B cell (primary cell): ENCODE measurements at regions not wholly inside any gene's neighbourhood (a gene's known extent, or its start where the extent isn't known, plus 50 kb on each side); places are given as distances from the start of the nearest gene placed in this dataset.

ENCODE experiments used
- ATAC-seq: fragments of 200-7000 bp; cut with Tn5 transposase; one replicate; pipeline ENCODE4 v1.10.0; 2021; ENCODE audit warnings: low read depth, mild to moderate bottlenecking, moderate number of reproducible peaks, moderate library complexity
- CTCF ChIA-PET: fragments of 350-600 bp; sonication (Branson Sonifier 250); formaldehyde crosslinking; loops from one replicate; lab custom pipeline; 2021; ENCODE audit warnings: antibody characterized with exemption, inconsistent platforms; lab: Charles Lee
- POLR2A ChIA-PET: fragments of 350-600 bp; sonication (Branson Sonifier 250); formaldehyde crosslinking; loops from one replicate; lab custom pipeline; 2021; ENCODE audit warnings: antibody characterized with exemption; lab: Charles Lee
- DNase-seq: peaks from one replicate; pipeline ENCODE4 v3.0.0; 2013
- H2AFZ ChIP-seq: 2 replicates; pipeline ENCODE4 v1.6.1; 2012; ENCODE audit warnings: mild to moderate bottlenecking, low read depth, low read length; ENCODE audit not compliant: insufficient read depth, poor library complexity, severe bottlenecking
- H3K27ac ChIP-seq, 2 donors: 1 replicate in 1 of 2; 2 replicates in 1 of 2; pipeline ENCODE4 v1.5.1; 2012 to 2013; ENCODE audit warnings: low read length in 2 of 2, mild to moderate bottlenecking in 2 of 2, moderate library complexity in 1 of 2
- H3K27me3 ChIP-seq, 4 experiments: fragments of 200-600 bp in 1 of 4; sonication (generic) in 1 of 4; replicated peaks in 1 of 4; 1 replicate in 2 of 4; 2 replicates in 2 of 4; pipeline versions ENCODE4 v1.6.1 to v1.7.0; 2013 to 2016; ENCODE audit warnings: low read length in 3 of 4, mild to moderate bottlenecking in 2 of 4, mixed read lengths in 1 of 4, moderate library complexity in 1 of 4; ENCODE audit not compliant: insufficient read depth in 4 of 4, control insufficient read depth in 3 of 4; ENCODE audit errors: control extremely low read depth in 1 of 4
- H3K36me3 ChIP-seq, 2 experiments: replicated peaks in 1 of 2; 1 replicate in 1 of 2; 2 replicates in 1 of 2; pipeline versions ENCODE4 v1.6.1 to v1.7.1; 2013; ENCODE audit warnings: low read length in 1 of 2; ENCODE audit not compliant: insufficient read depth in 2 of 2, control insufficient read depth in 1 of 2; ENCODE audit errors: control extremely low read depth in 1 of 2, extremely low read depth in 1 of 2
- H3K4me1 ChIP-seq, 2 donors: fragments of 200-600 bp in 1 of 2; sonication (generic) in 1 of 2; 1 replicate in 1 of 2; 2 replicates in 1 of 2; pipeline versions ENCODE4 v1.5.1 to v1.6.1; 2013 to 2017; ENCODE audit warnings: low read length in 2 of 2; ENCODE audit not compliant: control insufficient read depth in 2 of 2, insufficient read depth in 2 of 2
- H3K4me2 ChIP-seq: replicated peaks from 2 replicates; pipeline ENCODE3; 2012; ENCODE audit warnings: mild to moderate bottlenecking, low read depth, low read length; ENCODE audit not compliant: poor library complexity, severe bottlenecking
- H3K4me3 ChIP-seq, 5 experiments: fragments of 200-600 bp in 1 of 5; sonication (generic) in 1 of 5; 1 replicate in 3 of 5; 2 replicates in 2 of 5; pipeline versions ENCODE4 v1.5.1 to v1.7.0; 2011 to 2016; ENCODE audit warnings: low read length in 4 of 5, mild to moderate bottlenecking in 4 of 5, low read depth in 2 of 5, control low read depth in 1 of 5, moderate library complexity in 1 of 5; ENCODE audit not compliant: insufficient read depth in 1 of 5; ENCODE audit errors: control extremely low read depth in 1 of 5, extremely low read depth in 1 of 5
- H3K79me2 ChIP-seq: fragments of 200-600 bp; sonication (generic); one replicate; pipeline ENCODE4 v1.6.0; 2016; ENCODE audit warnings: low read length; ENCODE audit not compliant: control insufficient read depth, insufficient read depth
- H3K9ac ChIP-seq: fragments of 200-600 bp; sonication (generic); 2 replicates; pipeline ENCODE4 v1.6.1; 2017; ENCODE audit warnings: mild to moderate bottlenecking, low read length, moderate library complexity
- H3K9me3 ChIP-seq, 3 donors: one replicate each; pipeline versions ENCODE4 v1.6.1 to v1.7.1; 2013; ENCODE audit warnings: low read length in 2 of 3; ENCODE audit not compliant: control insufficient read depth in 2 of 3, insufficient read depth in 1 of 3; ENCODE audit errors: control extremely low read depth in 1 of 3
- H4K20me1 ChIP-seq: 2 replicates; pipeline ENCODE4 v1.6.0; 2012; ENCODE audit warnings: mild to moderate bottlenecking, low read length; ENCODE audit not compliant: insufficient read depth, control insufficient read depth, poor library complexity, severe bottlenecking
- H3K27ac Mint-ChIP-seq: one replicate; pipeline ENCODE4 v1.8.0; 2021; ENCODE audit warnings: mixed read lengths
- H3K27me3 Mint-ChIP-seq: one replicate; pipeline ENCODE4 v1.8.0; 2021; ENCODE audit warnings: mixed read lengths
- H3K4me1 Mint-ChIP-seq: one replicate; pipeline ENCODE4 v1.8.0; 2021; ENCODE audit warnings: mixed read lengths
- H3K4me3 Mint-ChIP-seq: one replicate; pipeline ENCODE4 v1.8.0; 2021; ENCODE audit warnings: mixed read lengths
- H3K9me3 Mint-ChIP-seq: one replicate; pipeline ENCODE4 v1.8.0; 2022; ENCODE audit warnings: mixed read lengths; ENCODE audit not compliant: insufficient read depth
- EZH2 ChIP-seq: IDR thresholded peaks from 2 replicates; pipeline ENCODE4 v1.6.1; 2012; ENCODE audit warnings: borderline replicate concordance, low read depth, mild to moderate bottlenecking, moderate library complexity, low read length; ENCODE audit not compliant: insufficient read depth, poor library complexity, severe bottlenecking
- WGBS: methylation state at CpG from one replicate; pipeline ENCODE4 v1.1.5; 2013; ENCODE audit warnings: missing lambda C conversion rate; ENCODE audit not compliant: insufficient coverage; 5-methylcytosine and 5-hydroxymethylcytosine counted together
- intact Hi-C: fragments of 100-400 bp; cut with micrococcal nuclease; formaldehyde crosslinking; loops from one replicate; pipeline ENCODE4 v1.10.0; 2022
- TF ChIP-seq, protein P1 (sequence below): fragments of 200-600 bp; IDR thresholded peaks from one replicate; pipeline ENCODE4 v1.8.0; 2022; ENCODE audit warnings: antibody characterized with exemption, mild to moderate bottlenecking

DNA sequence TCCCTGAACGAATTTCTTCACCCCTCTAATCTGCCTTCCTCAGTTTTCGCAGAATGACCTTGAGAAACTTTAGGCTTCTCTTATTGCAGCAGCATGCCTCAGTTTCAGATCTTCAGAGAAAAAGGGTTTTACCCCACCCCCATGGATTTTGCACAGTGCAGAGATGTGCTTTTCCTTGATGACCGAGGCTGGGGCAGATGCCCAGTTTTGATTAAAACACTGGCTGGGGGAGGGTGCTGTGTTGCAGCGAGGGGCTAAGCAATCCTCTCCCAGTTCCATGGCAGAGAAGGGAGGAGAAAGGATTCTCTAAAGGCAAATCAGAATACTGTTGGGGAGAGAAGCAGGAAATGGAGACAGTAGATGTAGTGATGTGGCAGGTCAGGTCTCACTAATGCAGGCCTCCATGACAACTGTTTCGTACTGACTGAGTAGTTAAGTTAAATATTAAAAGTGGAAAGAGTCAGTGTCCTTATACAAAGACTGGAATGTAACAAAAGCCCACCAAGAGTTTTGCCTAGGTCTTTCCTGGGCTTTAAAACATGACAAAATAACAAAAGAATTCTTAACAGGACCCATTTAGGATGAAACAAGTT, 50.8 kb upstream of the PDZD8 start:
- Histone ChIP-seq H2AFZ (no peak overlapping the region), H4K20me1 (no peaks in the 10 kb centered on the region), H3K4me3 (no peak overlapping the region), H3K27me3 (no peaks in the 10 kb centered on the region), H3K4me2 (no peak overlapping the region), H3K27ac (no peak overlapping the region), H3K79me2 (no peaks in the 10 kb centered on the region), H3K9me3 (peaks cover 0 to 1% (median 0%) of the 10 kb centered on the region in 3 donors), H3K4me1 (no peaks in the 10 kb centered on the region), H3K36me3 (no peaks in the 10 kb centered on the region), H3K9ac (no peak overlapping the region)
- intact Hi-C loops: no loop called here
- Mint-ChIP-seq H3K4me1 (no peaks in the 10 kb centered on the region), H3K9me3 (peaks cover 2% of the 10 kb centered on the region), H3K4me3 (no peak overlapping the region), H3K27me3 (peaks cover 10% of the 10 kb centered on the region), H3K27ac (no peak overlapping the region)
- ATAC-seq: no peak
- no peak for DNase-seq
- ChIA-PET CTCF (interaction anchor here (1.1 to 1.6 kb wide), 2 partner anchors 209 kb away, joined by 3 to 4 read pairs; no protein-coding TSS in a partner anchor), POLR2A (no interaction called here)
- 79% methylated on average over 4 of the region's 5 CpGs for WGBS
- TF ChIP-seq, protein P1, sequence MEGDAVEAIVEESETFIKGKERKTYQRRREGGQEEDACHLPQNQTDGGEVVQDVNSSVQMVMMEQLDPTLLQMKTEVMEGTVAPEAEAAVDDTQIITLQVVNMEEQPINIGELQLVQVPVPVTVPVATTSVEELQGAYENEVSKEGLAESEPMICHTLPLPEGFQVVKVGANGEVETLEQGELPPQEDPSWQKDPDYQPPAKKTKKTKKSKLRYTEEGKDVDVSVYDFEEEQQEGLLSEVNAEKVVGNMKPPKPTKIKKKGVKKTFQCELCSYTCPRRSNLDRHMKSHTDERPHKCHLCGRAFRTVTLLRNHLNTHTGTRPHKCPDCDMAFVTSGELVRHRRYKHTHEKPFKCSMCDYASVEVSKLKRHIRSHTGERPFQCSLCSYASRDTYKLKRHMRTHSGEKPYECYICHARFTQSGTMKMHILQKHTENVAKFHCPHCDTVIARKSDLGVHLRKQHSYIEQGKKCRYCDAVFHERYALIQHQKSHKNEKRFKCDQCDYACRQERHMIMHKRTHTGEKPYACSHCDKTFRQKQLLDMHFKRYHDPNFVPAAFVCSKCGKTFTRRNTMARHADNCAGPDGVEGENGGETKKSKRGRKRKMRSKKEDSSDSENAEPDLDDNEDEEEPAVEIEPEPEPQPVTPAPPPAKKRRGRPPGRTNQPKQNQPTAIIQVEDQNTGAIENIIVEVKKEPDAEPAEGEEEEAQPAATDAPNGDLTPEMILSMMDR: no peak
- no peak for TF ChIP-seq EZH2

DNA sequence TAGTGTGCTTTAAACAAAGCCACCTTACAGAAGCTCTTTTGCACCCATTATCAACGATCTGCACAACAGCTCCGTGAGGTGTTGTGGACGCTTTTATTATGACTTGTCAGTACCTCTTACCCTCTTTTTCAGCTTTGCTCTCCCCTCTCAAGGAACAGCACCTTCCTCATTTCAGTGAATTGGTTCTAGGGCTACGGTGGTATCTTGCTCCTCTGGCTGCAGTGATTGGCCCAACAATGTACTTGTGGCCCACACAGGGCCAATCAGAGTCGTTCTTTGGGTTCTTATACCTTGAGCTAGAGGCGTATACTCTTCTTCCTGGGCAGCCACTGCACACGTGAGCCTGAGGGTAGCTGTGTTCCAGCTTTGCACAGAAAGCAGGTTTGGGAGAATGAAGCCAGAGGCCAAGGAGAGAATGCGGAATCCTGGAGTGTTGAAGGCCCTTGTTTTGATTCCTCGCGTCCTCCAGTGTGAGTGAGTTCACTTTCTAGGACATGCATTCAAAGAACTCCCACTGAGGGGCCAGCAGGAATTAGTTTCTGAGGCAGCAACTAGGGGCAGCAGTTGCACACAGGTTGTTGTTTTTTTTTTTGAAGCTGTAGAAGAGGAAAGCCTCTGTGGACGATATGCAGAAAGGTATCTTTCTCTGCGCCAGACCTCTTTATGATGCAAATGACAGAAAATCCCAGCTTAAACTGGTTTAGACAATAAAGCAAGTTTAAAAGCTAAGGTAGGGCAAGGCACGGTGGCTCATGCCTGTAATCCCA, 49.8 kb upstream of the PDZD8 start:
- no peaks in the 10 kb centered on the region for H3K4me1 ChIP-seq
- no peaks in the 10 kb centered on the region for H3K79me2 ChIP-seq
- H3K36me3 ChIP-seq: no peaks in the 10 kb centered on the region
- TF ChIP-seq, protein P1: no peak
- no peak for TF ChIP-seq EZH2
- no peak overlapping the region for H2AFZ ChIP-seq
- H3K27me3 ChIP-seq: no peaks in the 10 kb centered on the region
- DNase-seq (no peak), ATAC-seq (no peak)
- H3K27ac ChIP-seq: no peak overlapping the region
- H3K9me3 Mint-ChIP-seq: peaks cover 3% of the 10 kb centered on the region
- H3K27ac Mint-ChIP-seq: no peak overlapping the region
- peaks cover 0 to 7% (median 0%) of the 10 kb centered on the region in 3 donors for H3K9me3 ChIP-seq
- H3K4me1 Mint-ChIP-seq: no peaks in the 10 kb centered on the region
- intact Hi-C loops: no loop called here
- H3K27me3 Mint-ChIP-seq: peaks cover 12% of the 10 kb centered on the region
- no peak overlapping the region for H3K4me2 ChIP-seq
- H3K4me3 Mint-ChIP-seq: no peak overlapping the region
- H3K9ac ChIP-seq: no peak overlapping the region
- 92% methylated on average over 13 of the region's 13 CpGs for WGBS
- no peak overlapping the region for H3K4me3 ChIP-seq
- ChIA-PET POLR2A (no interaction called here), CTCF (interaction anchor here (0.6 to 1.1 kb wide), 4 partner anchors 10 to 216 kb away, joined by 3 to 4 read pairs (median 4); no protein-coding TSS in a partner anchor)
- H4K20me1 ChIP-seq: no peaks in the 10 kb centered on the region
